Peyer's patch (tissue), 4 donors: ENCODE measurements at regions not wholly inside any gene's neighbourhood (a gene's known extent, or its start where the extent isn't known, plus 50 kb on each side); places are given as distances from the start of the nearest gene placed in this dataset.

Experiments
- DNase-seq, 3 donors: peaks; one replicate each; pipeline ENCODE4 v3.0.0-alpha.2; 2017 to 2019
- H3K27ac ChIP-seq, 4 donors: fragments of 200-600 bp; sonication (generic); one replicate each; pipeline ENCODE4 v1.5.1; 2016 to 2019
- H3K27me3 ChIP-seq, 2 donors: fragments of 200-600 bp; sonication (generic); one replicate each; pipeline ENCODE4 v1.5.1; 2019
- H3K36me3 ChIP-seq, 3 donors: fragments of 200-600 bp; sonication (generic); one replicate each; pipeline ENCODE4 v1.5.1; 2016 to 2019
- H3K4me1 ChIP-seq, 4 donors: fragments of 200-600 bp; sonication (generic); one replicate each; pipeline ENCODE4 v1.5.1; 2016 to 2019
- H3K4me3 ChIP-seq, 4 donors: fragments of 200-600 bp; sonication (generic); 1 replicate in 3 of 4; 2 replicates in 1 of 4; pipeline ENCODE4 v1.5.1; 2016 to 2019; ENCODE audit warnings: mild to moderate bottlenecking in 1 of 4
- H3K9me3 ChIP-seq, 4 donors: fragments of 200-600 bp; sonication (generic); one replicate each; pipeline ENCODE4 v1.5.1; 2016 to 2019; ENCODE audit warnings: mild to moderate bottlenecking in 1 of 4
- POLR2A ChIP-seq, 2 donors: fragments of 450-650 bp; IDR thresholded peaks; one replicate each; pipeline ENCODE4 v1.5.1; 2017; ENCODE audit warnings: antibody characterized with exemption in 2 of 2, mild to moderate bottlenecking in 2 of 2, moderate library complexity in 2 of 2
- TF ChIP-seq, protein P1 (sequence below), 6 experiments: fragments of 450-650 bp in 4 of 6; fragments of 200-600 bp in 2 of 6; sonication (generic) in 1 of 6; IDR thresholded peaks; one replicate each; pipeline ENCODE4 v1.5.1; 2017 to 2019; ENCODE audit warnings: antibody characterized with exemption in 6 of 6, mild to moderate bottlenecking in 3 of 6, moderate library complexity in 1 of 6

- no peak for TF ChIP-seq POLR2A (IDR thresholded peaks at IDR 0.05)
- no peaks in the 10 kb centered on the region for H3K4me1 ChIP-seq
- H3K27ac ChIP-seq, result no peak overlapping the region
- no peaks in the 10 kb centered on the region for H3K27me3 ChIP-seq
- H3K4me3 ChIP-seq, result no peak overlapping the region
- DNase-seq, result no peak
- H3K9me3 ChIP-seq, result no peaks in the 10 kb centered on the region
- no peaks in the 10 kb centered on the region for H3K36me3 ChIP-seq
Measured at GRCh38 chr10:29136411-29136810, 152.5 kb upstream of the LYZL1 start.

GRCh38 chr10:29140151-29140550, 148.7 kb upstream of the LYZL1 start:
- H3K36me3 ChIP-seq, result no peaks in the 10 kb centered on the region
- no peaks in the 10 kb centered on the region for H3K27me3 ChIP-seq
- TF ChIP-seq, protein P1, sequence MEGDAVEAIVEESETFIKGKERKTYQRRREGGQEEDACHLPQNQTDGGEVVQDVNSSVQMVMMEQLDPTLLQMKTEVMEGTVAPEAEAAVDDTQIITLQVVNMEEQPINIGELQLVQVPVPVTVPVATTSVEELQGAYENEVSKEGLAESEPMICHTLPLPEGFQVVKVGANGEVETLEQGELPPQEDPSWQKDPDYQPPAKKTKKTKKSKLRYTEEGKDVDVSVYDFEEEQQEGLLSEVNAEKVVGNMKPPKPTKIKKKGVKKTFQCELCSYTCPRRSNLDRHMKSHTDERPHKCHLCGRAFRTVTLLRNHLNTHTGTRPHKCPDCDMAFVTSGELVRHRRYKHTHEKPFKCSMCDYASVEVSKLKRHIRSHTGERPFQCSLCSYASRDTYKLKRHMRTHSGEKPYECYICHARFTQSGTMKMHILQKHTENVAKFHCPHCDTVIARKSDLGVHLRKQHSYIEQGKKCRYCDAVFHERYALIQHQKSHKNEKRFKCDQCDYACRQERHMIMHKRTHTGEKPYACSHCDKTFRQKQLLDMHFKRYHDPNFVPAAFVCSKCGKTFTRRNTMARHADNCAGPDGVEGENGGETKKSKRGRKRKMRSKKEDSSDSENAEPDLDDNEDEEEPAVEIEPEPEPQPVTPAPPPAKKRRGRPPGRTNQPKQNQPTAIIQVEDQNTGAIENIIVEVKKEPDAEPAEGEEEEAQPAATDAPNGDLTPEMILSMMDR (IDR thresholded peaks at IDR 0.05), result no peak
- no peak overlapping the region for H3K4me3 ChIP-seq
- no peak for DNase-seq
- H3K9me3 ChIP-seq, result no peaks in the 10 kb centered on the region
- no peak overlapping the region for H3K27ac ChIP-seq
- H3K4me1 ChIP-seq, result no peaks in the 10 kb centered on the region

DNA sequence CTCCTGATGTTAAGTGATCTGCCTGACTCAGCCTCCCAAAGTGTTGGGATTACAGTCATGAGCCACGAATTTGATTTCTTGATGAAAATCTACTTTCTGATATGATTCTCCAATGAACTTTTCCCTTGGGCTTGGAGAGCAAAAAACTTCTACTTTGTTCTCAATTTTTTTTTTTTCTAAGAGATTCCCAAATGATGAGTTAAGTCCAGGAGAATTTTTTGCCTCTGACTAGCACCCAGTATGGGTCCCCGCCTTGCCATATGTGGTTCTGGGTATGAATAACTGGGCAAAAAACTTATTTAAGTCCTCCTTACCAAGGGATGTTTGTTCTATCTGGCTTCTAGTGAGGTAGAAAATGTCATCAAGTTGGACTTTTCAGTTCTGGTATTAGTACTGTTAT, 147.9 kb upstream of the LYZL1 start:
- TF ChIP-seq, protein P1 (IDR thresholded peaks at IDR 0.05), result no peak
- TF ChIP-seq POLR2A (IDR thresholded peaks at IDR 0.05), result no peak
- Histone ChIP-seq H3K27ac (no peak overlapping the region), H3K4me3 (no peak overlapping the region), H3K27me3 (no peaks in the 10 kb centered on the region), H3K4me1 (no peaks in the 10 kb centered on the region), H3K36me3 (no peaks in the 10 kb centered on the region), H3K9me3 (no peaks in the 10 kb centered on the region)
- no peak for DNase-seq

GRCh38 chr10:29141761-29142160, 147.1 kb upstream of the LYZL1 start:
- Histone ChIP-seq H3K27me3 (no peaks in the 10 kb centered on the region), H3K27ac (no peak overlapping the region), H3K4me3 (no peak overlapping the region), H3K36me3 (no peaks in the 10 kb centered on the region), H3K4me1 (no peaks in the 10 kb centered on the region), H3K9me3 (no peaks in the 10 kb centered on the region)
- no peak for DNase-seq
- TF ChIP-seq, protein P1 (IDR thresholded peaks at IDR 0.05), result no peak
- no peak for TF ChIP-seq POLR2A (IDR thresholded peaks at IDR 0.05)

DNA sequence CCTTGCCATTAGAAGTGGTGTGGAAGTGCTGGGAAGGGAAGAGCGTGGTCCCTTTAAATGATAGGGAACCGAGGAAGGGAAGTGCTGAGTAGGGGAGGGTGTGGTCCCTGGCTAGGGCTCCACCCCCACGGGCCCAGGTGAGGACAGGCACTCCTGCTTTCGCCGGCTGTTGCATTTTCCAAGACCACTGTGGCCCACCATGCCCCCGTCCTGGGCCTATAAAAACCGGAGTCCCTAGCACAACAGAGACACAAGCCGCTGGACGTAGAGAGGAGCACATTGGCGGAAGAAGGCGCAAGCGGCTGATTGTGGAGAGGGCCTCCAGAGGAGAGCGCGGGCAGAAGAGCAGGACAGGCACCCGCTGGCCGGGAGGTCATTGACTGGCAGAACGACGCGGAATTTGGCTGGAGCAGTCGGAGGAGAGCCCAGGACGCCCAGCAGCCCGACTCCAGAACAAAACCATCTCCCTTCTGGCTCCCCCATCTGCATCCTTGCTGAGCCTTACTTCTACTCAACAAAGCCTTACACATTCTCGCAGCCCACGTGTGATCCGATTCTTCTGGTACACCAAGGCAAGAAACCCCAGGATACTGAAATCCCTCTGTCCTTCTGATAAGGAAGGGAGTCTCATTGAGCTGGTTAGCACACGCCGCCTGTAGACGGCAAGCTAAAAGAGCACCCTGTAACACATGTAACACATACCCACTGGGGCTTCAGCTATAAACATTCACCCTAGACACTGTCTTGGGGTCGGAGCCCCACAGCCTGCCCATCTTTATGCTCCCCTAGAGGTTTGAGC, 146.2 kb upstream of the LYZL1 start:
- Histone ChIP-seq H3K9me3 (no peaks in the 10 kb centered on the region), H3K27me3 (no peaks in the 10 kb centered on the region), H3K36me3 (no peaks in the 10 kb centered on the region), H3K4me3 (no peak overlapping the region), H3K4me1 (no peaks in the 10 kb centered on the region), H3K27ac (no peak overlapping the region)
- TF ChIP-seq, protein P1 (IDR thresholded peaks at IDR 0.05), result no peak
- TF ChIP-seq POLR2A (IDR thresholded peaks at IDR 0.05), result no peak
- DNase-seq, result no peak

- Histone ChIP-seq H3K9me3 (no peaks in the 10 kb centered on the region), H3K36me3 (no peaks in the 10 kb centered on the region), H3K4me3 (no peak overlapping the region), H3K27me3 (no peaks in the 10 kb centered on the region), H3K27ac (no peak overlapping the region), H3K4me1 (no peaks in the 10 kb centered on the region)
- no peak for TF ChIP-seq POLR2A (IDR thresholded peaks at IDR 0.05)
- TF ChIP-seq, protein P1 (IDR thresholded peaks at IDR 0.05), result no peak
- DNase-seq, result no peak
Measured at GRCh38 chr10:29144126-29144525, 144.7 kb upstream of the LYZL1 start.
